ENCODE measurements at regions not wholly inside any gene's neighbourhood (a gene's known extent, or its start where the extent isn't known, plus 50 kb on each side); places are given as distances from the start of the nearest gene placed in this dataset.

DNA sequence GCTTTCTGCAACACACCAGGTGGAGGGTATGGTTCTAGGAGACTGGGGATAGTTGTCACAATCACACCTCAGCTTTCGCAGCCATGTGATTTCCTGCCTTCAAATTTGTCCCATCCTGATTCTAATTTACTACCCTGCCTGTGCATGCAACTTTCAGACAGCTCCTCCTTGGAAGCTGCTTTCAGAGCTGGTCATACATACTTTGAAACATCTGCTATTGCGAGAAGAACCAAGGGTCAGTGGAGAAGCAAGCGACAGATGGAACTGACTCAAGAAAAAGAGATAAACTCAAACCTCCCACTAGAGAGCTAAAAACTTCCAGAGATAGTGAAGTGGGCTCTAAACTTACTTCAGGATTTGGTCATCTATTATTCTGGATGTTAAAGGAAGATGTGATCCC, 381.7 kb upstream of the FGF13 start:
- TF ChIP-seq POLR2A (IDR thresholded peaks at IDR 0.05; ENCODE audit: low read depth, low read length) (no peak), POLR2AphosphoS5 (IDR thresholded peaks at IDR 0.05; ENCODE audit: low read depth, low read length) (no peak), TAF1 (IDR thresholded peaks at IDR 0.05; ENCODE audit: borderline replicate concordance, low read depth, low read length) (no peak)
